Hepatocyte (in vitro differentiated cells): ENCODE measurements at regions not wholly inside any gene's neighbourhood (a gene's known extent, or its start where the extent isn't known, plus 50 kb on each side); places are given as distances from the start of the nearest gene placed in this dataset.

ENCODE experiments used
- EZH2 ChIP-seq: fragments of 200-600 bp; sonication (generic); IDR thresholded peaks from 2 replicates; pipeline ENCODE4 v1.6.1; 2016; ENCODE audit warnings: antibody characterized with exemption, mild to moderate bottlenecking, borderline replicate concordance
- TF ChIP-seq, protein P1 (sequence below): fragments of 200-600 bp; sonication (generic); IDR thresholded peaks from 2 replicates; pipeline ENCODE4 v1.5.1; 2016; ENCODE audit warnings: antibody characterized with exemption, mild to moderate bottlenecking; ENCODE audit not compliant: poor library complexity

DNA sequence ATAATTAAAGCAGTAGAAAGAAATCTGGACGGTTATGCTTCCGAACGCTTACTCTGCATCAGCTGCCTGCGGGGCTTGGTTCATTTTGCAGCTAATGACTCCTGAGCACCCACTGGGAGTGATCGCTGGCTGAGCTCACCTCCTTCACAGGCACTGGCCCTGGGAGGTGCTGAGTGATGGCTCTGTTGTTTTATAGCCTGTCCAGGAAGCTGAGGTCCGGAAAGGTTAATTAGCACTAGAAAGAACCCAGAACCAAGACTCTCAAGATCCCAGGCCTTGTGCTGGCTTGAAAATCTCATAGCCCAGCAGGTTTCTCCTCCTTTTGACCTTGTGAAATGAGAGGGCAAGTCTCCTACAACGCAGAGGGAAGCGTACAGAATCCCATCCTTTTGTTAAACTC is 226.2 kb downstream of the AJAP1 start:
- TF ChIP-seq EZH2: no peak
- TF ChIP-seq, protein P1, sequence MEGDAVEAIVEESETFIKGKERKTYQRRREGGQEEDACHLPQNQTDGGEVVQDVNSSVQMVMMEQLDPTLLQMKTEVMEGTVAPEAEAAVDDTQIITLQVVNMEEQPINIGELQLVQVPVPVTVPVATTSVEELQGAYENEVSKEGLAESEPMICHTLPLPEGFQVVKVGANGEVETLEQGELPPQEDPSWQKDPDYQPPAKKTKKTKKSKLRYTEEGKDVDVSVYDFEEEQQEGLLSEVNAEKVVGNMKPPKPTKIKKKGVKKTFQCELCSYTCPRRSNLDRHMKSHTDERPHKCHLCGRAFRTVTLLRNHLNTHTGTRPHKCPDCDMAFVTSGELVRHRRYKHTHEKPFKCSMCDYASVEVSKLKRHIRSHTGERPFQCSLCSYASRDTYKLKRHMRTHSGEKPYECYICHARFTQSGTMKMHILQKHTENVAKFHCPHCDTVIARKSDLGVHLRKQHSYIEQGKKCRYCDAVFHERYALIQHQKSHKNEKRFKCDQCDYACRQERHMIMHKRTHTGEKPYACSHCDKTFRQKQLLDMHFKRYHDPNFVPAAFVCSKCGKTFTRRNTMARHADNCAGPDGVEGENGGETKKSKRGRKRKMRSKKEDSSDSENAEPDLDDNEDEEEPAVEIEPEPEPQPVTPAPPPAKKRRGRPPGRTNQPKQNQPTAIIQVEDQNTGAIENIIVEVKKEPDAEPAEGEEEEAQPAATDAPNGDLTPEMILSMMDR: no peak
